Astrocyte (in vitro differentiated cells and primary cell): ENCODE measurements at regions not wholly inside any gene's neighbourhood (a gene's known extent, or its start where the extent isn't known, plus 50 kb on each side); places are given as distances from the start of the nearest gene placed in this dataset.

Experiments
- CTCF ChIP-seq: IDR thresholded peaks from 2 replicates; pipeline ENCODE4 v1.5.1; 2011; ENCODE audit warnings: low read depth, mild to moderate bottlenecking, inconsistent platforms, low read length, moderate library complexity; ENCODE audit not compliant: insufficient read depth
- EZH2 ChIP-seq: IDR thresholded peaks from 2 replicates; pipeline ENCODE4 v1.6.1; 2012; ENCODE audit warnings: mild to moderate bottlenecking, low read length, inconsistent platforms; ENCODE audit not compliant: insufficient read depth

- TF ChIP-seq CTCF (no peak), EZH2 (no peak)
These were observed 82.4 kb upstream of the DLG1 start for GRCh38 chr3:197380786-197381185.
